HG02973 (cell line): ENCODE measurements at regions not wholly inside any gene's neighbourhood (a gene's known extent, or its start where the extent isn't known, plus 50 kb on each side); places are given as distances from the start of the nearest gene placed in this dataset.

Source experiments
- ATAC-seq: cut with Tn5 transposase; IDR thresholded peaks from one replicate; pipeline ENCODE4 v1.9.1; 2021; ENCODE audit warnings: moderate library complexity; ENCODE audit not compliant: unreplicated experiment

DNA sequence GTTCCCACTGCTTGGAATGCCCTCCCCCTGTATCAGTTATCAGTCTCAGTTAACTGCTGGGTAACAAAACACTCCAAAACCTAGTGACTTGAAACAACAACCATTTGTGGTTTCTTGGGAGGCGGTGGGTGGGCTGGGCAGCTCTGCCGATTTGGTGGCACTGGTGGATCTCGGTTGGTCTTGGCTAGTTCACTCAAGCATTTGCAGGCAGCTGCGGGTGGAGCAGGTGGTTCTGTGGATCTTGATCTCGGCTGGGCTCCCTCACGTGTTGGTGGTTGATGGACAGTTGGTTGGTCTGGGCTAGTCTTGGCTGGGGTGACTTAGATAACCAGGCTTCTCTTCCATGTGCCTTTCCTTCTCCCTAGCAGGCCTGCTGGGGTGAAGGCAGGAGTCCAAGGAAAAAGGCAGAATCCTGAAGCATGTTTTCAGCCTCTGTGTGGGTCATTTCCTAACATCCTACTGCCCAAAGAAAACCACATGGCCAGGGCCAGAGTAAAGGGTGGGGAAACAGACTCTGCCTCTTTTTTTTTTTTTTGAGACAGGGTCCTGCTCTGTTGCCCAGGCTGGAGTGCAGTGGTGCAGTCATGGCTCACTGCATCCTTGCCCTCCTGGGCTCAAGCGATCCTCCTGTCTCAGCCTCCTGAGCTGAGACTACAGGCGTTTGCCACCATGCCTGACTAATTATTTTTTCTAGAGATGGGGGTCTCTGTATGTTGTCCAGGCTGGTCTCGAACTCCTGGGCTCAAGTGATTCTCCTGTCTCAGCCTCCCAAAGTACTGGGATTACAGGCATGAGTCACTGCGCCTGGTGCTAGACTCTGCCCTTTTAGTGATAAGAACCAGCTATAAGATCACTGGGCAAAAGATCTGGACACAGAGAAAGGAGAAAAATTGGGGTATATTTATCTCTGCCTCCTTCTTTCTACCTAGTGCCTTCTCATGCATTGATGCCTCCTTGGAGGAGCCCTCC lies 183.7 kb downstream of the RGS3 start:
- ATAC-seq, result no peak

DNA sequence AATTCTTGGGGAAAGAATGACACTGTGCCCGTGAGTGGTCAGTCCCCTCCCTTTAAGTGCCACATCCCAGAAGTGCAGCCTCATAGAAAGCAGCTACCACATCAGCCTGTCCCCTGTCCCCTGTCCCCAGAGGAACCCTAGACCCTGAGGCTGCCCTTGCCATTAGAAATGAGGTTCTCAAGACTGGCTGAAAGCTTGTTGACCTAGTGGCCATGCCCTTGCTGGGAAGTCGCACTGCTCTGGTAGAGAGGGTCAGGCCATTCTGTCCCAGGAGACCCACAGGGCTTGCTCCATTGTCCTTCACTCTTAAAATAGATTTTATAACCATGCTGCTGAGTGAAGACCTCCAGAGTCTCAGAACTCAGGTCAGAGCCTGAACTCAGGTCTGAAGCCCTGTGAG lies 184.5 kb downstream of the RGS3 start:
- no peak for ATAC-seq

DNA sequence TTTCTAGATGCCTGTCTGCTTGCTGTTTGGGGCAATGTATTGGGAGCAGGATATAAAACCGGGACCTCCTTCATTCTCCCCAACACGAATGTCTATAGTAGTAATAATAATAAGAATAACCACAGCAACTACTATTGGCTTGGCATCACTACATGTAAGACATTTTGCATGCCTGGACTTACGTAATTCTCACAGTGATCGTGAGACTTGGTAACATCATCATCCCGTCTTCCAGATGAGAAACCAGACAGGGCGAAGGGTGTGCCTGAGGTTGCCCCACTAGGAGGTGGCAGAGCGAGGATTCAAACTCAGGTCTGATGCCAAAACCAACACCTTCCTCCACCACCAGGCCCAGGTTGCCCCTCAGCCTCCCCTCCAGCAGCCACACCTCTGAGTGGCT lies 185.1 kb downstream of the RGS3 start:
- ATAC-seq, result no peak

DNA sequence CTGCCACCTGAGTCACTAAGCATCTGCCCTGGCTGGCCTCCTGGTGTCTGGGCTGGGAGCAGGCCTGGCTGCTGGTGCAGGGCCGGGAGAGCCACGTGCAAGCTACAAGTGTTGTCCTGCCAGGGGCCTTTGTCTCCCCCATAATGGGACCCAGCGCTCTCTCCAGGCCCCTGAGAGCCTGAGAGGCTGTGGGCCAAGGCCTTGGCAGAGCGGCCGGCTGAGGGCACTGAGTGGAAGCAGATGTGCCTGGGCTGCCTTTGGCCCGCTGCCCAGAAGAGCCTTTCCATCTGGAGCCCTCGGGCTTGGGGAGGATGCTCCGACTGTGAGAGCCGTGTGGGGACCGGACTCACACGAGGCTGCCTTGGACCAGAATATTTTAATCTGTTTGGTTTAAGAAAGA lies 185.5 kb downstream of the RGS3 start:
- ATAC-seq, result no peak

DNA sequence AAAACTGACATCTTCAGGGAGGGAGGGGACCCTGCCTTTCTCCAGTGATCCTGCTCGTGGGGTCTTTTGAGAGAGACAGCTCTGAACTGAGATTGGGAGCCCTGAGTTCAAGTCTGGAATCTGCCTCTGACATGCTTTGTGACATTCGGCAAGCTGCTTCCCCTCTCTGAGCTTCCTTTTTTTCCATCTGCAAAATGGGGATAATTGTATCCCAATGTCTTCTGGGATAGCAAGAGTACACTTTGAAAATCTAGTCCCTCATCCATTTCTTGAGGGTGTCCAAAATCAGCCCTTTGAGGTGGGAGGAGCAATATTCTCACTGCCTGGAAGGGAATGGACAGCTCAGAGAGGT lies 186.3 kb downstream of the RGS3 start:
- ATAC-seq, result no peak

DNA sequence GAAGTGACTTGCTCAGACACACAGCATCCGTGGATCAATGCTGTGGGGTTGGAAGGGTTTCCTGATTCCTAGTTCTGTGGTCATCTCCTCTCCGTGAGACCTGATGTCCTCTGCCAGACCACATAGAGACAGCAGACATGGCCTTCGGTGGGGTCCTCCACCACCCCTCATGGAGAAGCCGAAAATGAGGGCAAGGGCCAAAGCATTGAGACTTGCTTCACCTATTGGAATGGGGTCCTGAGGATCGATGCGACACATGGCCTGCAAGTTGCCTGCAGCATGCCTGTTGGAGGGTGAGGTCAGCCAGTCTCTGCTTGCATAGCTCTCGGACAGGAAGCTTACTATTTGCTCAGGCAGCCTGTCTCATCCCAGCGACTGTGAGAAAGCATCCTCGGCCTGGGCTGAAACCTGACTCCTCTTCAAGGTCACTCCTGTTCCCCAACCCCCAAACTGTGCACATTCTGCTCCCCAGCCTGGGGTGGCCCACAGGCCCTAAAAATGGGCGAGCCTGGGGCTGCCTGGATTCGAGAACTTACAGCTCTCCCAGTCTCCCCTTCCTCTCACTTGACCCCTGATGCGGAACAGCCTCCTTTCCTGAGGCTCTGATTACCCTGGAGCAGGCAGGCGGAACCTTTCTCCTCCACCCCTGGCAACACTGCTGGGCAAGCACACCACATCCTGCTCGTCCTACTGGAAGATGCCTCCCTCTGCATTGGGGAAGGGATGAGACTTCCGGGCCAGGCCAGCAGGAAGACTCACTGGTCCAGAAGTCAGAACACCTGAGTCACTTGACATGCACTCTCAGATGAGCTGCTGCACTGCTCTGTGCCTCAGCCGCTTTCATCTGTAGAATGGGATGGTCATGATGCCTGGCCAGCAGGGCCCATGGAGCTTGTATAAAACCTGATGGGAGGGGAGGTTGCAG lies 186.9 kb downstream of the RGS3 start:
- no peak for ATAC-seq

DNA sequence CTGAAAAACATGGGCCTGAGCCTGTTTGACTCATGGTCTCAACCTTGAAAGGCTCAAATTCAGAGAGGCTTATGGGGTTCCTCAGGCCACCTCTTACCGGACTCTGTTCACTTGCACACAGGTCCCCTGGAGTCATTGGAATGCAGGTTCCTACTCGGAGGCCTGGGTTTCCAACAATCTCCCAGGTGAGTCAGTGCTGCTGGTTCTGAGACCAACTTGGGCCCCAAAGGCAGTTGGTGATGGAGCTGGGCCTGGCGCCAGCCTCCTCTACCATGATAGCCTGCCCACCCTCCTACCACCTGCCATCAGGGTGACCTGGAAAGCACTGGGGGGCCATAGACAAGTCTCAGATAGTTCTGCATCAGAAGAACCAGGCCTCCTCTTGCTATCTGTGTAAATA lies 188.4 kb downstream of the RGS3 start:
- ATAC-seq, result no peak

DNA sequence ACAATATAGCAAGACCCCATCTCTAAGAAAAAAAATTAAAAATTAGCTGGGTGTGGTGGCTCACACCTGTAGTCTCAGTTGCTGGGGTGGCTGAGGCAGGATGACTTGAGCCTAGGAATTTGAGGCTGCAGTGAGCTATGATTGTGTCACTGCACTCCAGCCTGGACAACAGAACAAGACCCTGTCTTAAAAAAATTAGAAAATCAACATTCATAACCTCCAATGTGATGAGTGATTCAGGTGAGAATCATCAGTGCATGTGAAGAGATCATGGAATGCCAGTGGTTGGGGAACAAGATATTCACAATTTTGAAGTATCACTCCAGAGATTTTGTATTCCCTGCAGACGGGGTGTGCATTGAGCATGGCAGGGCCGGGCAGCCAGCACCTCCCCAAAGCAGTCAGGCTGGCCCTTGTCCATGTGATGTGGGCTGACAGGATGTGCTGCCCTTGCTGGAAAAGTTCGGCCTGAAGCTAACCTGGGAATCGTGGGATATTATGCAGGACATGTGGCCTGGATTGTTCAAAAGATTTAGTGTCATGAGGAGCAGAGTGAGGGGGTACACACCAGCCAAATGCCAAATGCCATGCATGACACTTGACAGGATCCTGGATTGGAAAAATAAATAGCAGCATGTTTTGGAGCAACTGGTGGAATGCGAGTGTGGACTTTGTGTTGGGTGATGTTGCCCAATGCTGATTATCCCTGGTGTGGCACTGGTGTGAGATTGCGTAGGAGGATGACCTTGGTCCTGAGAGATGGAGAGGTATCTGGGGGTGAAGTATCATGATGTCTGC lies 189.0 kb downstream of the RGS3 start:
- ATAC-seq, result no peak

DNA sequence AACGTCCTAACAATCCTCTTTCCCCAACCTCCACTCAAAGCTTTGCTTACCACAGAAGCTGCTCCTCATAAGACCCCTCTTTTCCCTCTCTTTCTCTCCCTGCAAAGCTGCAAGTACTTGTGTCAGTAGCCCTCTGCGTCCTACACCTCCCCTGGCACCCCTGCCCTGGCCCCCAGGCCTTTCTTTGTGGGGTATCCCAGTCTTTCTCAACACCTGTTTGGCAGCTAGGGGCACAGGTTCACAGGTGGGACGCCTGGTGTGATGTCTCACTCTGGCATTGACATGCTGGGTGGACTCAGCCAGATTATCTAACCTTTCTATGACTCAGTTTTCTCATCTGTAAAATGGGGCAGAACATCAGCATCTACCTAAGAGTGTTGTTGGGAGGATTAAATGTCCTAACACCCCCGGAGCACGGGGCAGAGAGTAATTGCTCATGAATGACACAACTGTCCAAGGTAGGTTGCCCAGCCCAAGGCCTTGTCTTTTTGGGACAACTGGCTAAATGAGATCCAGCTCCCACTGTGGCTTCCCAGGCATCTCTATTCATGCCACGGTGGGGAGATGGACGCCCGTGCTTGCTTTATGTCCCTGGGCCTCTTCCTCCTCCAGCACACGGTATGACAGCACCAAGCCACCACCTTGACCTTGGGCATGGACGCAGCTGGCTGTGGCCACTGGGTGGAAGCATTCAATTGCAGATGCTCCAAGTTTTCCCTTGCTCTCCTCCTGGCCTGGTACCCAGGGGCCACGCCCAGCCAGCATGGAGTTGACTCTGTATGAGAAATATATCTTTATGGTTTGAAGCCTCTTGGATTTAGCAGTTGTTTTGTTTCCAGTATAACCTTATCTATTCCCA lies 190.4 kb downstream of the RGS3 start:
- no peak for ATAC-seq

DNA sequence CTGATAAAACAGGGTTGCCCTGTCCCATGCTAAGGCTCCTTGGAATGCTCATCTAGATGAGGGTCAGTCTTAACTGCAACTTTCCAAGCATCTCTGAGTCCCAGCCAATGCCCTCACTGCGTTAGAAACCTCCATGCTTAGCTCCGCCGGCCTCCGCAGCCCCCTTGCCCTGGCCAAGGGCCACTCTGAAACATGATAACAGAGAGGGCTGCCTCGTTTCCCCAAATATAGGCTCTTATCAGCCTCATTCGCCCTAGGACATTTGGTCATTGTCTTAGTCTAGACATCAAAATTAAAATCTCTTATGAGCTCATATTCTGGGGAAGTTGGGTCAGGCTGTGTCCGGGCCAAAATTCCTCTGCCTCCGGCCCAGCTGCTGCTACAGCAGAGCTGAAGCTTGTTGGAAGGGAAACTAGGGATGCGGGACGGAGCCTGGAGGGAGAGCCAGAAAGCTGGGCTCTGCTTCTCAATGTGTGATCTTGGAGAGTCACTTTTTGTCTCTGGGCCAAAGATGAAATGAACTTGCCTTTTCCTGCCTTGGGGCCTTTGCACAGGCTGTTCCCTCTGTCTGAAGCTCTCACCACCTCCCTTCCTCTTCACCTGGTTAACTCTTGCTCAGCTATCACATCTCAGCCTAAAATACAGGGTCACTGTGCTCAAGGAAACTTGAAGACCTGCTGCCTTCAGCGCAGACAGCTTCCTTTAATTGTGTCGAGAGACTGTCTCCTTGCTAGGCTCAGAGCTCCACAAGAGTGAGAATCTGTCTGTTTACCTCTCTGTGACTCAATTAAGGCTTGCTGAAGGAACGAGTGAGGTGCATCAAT lies 191.3 kb downstream of the RGS3 start:
- ATAC-seq, result no peak

DNA sequence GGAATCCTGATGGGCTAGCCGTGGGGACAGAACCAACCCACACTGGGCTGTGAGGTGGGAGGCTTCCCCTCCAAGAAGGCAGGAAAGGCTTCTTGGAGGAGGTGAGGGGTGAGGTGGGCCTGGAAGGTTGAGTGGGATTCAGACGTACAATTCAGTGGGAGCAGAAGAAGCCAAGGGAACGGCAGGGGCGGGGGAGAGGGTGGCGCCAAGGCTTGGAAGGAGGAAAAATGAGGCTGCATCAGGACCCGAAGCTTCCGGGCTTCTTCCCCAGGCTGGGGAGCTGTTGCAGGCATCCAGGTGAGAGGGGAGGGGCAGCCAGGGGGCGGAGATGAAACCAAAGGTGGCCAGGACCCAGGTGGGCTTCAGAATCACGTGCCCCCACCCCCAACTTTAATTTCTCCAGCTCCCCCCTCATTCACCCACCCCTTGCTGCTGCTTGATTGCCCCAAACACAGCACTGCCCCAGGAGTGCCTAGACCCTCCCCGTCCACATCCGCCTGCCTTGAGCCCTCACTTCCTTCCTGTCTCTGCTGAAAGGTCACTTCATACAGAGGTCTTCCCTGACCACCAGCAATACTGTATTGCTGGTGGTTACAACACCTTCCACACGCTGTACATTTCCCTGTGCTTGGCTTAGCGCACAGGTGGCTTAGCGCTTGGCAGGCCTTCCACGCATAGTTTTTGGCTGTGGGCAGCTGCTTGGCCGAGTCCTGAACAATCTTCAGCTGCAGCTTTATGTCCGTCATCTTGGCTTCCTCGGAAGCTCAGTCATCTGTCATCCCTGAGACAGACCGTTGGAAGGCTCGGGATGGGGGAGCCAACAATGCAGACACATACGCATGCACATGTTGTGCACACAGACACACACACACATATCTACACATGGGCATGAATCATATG lies 193.5 kb downstream of the RGS3 start:
- no peak for ATAC-seq

DNA sequence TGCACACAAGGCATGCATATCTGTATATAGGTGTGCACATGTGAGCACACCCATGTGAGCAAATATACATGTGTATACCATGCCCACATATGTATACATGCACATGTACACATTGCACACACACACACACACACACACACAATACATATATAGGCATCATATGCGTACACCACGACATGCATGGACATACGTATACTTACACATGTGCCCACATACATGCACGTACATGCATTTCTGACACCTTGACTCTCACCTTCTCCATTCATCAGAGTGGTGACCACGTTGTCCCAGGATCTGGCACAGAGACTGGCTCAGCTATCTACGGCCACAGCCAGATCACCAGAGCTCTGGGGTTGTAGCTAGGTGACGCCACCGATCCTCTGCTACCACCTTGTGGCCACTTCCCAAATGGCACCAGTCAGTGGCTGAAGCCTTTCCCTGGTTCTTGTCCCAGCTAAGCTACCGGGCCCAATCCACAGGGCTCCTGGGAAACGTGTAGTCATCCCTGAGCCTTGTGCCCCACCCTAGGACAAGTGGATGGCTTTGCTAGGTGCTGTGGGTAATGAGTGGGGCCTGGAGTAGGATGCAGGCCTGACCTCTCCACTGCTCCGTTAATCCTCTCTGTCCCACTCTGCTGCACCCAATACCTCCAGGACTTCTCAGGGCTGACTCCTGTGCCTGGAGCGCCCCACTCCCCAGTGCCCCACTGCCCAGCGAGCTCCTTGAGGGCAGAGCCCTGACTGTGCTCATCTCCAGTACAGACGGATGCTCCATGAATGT lies 194.4 kb downstream of the RGS3 start:
- ATAC-seq, result peak; percentile 73

DNA sequence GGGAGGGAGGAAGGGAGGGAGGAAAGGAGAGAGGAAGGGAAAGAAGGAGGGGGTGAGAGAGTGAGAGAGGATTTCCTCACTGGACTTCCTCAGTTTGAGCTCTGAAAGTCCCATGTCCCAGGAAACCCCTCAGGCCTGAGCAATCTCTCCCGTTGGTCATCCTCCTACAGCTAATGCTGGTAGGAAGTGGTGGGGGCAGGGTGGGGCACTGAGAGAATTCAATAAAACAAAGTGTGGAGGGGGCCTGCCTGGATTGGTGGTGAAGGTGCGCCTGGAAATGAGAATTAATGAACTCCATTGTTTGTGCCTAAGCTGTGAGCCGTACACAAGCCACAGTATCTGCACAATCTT lies 195.0 kb downstream of the RGS3 start:
- ATAC-seq, result no peak

DNA sequence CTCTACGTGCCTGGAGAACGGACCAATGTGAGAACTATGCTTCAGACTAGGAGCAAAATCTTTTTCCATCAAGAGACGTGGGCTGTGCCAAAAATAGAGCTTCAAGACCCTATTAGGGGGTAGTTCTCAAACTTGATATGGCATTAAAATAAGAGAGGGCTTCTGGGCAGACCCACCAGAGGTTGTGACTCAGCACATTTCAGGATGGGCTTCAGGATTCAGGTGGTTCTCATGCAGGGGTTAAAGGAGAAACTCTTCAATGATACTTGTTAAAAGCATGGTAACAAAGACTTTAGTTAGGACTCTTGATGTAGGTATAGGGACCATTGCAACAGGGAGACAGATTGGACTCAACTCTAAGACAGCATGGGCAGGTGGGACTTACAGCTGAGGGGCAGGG lies 195.5 kb downstream of the RGS3 start:
- no peak for ATAC-seq

DNA sequence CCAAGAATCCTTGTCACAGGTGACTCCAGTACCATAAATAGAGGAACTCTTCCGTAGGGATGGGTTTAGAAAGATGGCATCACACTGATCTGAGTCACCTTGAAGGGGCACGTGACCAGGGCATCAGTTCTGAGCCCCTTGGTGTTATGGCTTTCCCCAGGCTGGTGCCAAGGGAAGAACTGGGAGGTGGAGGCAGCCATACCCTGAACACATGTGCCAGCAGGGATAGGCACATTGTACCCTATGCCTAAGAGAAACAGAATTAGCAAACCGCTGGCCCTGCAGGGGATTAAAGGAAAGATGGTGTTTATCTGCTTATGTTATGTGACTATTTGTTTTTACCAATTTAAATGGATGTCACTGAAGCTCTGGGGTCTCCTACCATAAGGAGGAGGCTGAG lies 196.2 kb downstream of the RGS3 start:
- ATAC-seq, result no peak

DNA sequence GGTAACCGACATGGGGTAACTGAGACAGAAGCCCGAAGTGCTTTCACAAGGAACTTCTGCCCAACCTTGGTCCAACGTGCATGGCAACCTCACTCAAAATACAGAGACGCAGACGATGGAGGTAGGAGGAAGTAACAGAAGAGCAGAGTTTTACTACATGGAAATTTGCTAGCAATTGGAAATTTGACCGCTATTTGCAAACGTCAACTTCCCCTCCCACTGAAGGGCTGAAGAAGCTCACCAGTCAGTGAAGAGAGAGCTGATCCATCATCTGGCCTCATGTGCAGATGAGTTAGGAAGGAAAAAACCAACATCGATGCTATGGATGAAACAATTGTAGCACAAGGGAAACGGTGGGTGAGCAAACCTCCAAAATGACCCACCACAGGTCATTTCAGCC lies 196.7 kb downstream of the RGS3 start:
- ATAC-seq, result no peak

DNA sequence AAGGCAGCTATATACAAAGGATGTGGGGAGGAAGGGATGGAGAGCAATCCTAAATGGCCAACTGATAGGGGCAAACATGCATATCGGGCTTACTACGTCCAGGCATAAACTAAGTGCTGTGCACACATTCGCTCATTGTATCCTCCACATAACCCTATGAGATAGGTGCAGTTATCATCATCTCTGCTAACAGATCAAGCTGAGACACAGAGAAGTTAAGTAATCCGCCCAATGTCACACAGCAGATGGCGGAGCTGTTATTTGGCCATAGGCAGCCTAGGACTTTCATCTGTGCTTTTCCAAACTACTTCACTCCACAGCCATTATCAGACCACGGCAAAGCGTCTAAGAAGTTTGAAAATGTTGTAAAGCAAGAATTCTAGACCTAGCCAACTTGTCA lies 197.5 kb downstream of the RGS3 start:
- no peak for ATAC-seq
